DND-41 (cell line): ENCODE measurements at regions not wholly inside any gene's neighbourhood (a gene's known extent, or its start where the extent isn't known, plus 50 kb on each side); places are given as distances from the start of the nearest gene placed in this dataset.

ENCODE experiments used
- CTCF ChIP-seq: IDR thresholded peaks from 2 replicates; pipeline ENCODE4 v1.5.1; 2012; ENCODE audit warnings: borderline replicate concordance, low read length, moderate library complexity, mild to moderate bottlenecking; ENCODE audit not compliant: poor library complexity, severe bottlenecking; ENCODE audit errors: extremely low read depth
- EZH2 ChIP-seq: IDR thresholded peaks from 3 replicates; pipeline ENCODE4 v1.6.1; 2012; ENCODE audit warnings: borderline replicate concordance, low read depth, mild to moderate bottlenecking, moderate library complexity, low read length, inconsistent platforms; ENCODE audit not compliant: severe bottlenecking

- TF ChIP-seq CTCF (no peak), EZH2 (no peak)
These were observed 131.6 kb downstream of the MN1 start for GRCh38 chr22:27669798-27670599.
